K562 (cell line): ENCODE measurements at regions not wholly inside any gene's neighbourhood (a gene's known extent, or its start where the extent isn't known, plus 50 kb on each side); places are given as distances from the start of the nearest gene placed in this dataset.

Experiments
- ATAC-seq: fragments of 200-7000 bp; cut with Tn5 transposase; 3 replicates; pipeline ENCODE4 v1.9.1; 2020; ENCODE audit warnings: moderate library complexity
- BruUV-seq: library from RNA; stranded (reverse); fragments of 400-500 nt; replicated peaks from 2 replicates; lab custom pipeline; 2021; lab: Mats Ljungman, UMichigan
- CTCF ChIA-PET: fragments of 300-600 bp; formaldehyde crosslinking; extraction: SDS; loops from one replicate; lab custom pipeline; 2021; ENCODE audit warnings: low intra/inter-chr PET ratio; lab: Yijun Ruan, JAX
- POLR2A ChIA-PET: fragments of 300-600, 350-650 bp; sonication (Branson Sonifier 250); formaldehyde crosslinking; extraction: SDS; loops from one replicate; lab custom pipeline; 2021; ENCODE audit warnings: antibody characterized with exemption, inconsistent platforms; lab: Yijun Ruan, JAX
- DNase-seq, 4 experiments: peaks; one replicate each; pipeline versions ENCODE4 v3.0.0 to v3.0.0-alpha.2; 2011 to 2018; ENCODE audit warnings: low spot score in 3 of 4, mixed read lengths in 3 of 4; ENCODE audit errors: extremely low read depth in 1 of 4
- FAIRE-seq: peaks from 2 replicates; lab custom pipeline; 2011; peaks lifted over from hg19 to GRCh38; lab: Jason Lieb, UNC
- H2AFZ ChIP-seq: 2 replicates; pipeline ENCODE4 v1.6.0; 2011; ENCODE audit warnings: low read depth, low read length, control low read depth, inconsistent platforms
- H3K27ac ChIP-seq: fragments of 200-600 bp; 3 replicates; pipeline ENCODE4 v1.8.0; 2011; ENCODE audit warnings: low read depth, mild to moderate bottlenecking, control low read depth, inconsistent platforms, low read length, moderate library complexity, mixed read lengths; ENCODE audit errors: extremely low read depth
- H3K27me3 ChIP-seq, 2 experiments: fragments of 300-600 bp in 1 of 2; 2 replicates in 1 of 2; 3 replicates in 1 of 2; pipeline versions ENCODE4 v1.6.0 to v1.8.0; 2011; ENCODE audit warnings: inconsistent platforms in 2 of 2, low read length in 2 of 2, mild to moderate bottlenecking in 1 of 2, mixed read lengths in 1 of 2, moderate library complexity in 1 of 2; ENCODE audit not compliant: control insufficient read depth in 2 of 2, insufficient read depth in 2 of 2
- H3K36me3 ChIP-seq: fragments of 300-600 bp; 3 replicates; pipeline ENCODE4 v1.8.0; 2011; ENCODE audit warnings: mild to moderate bottlenecking, low read length, inconsistent platforms; ENCODE audit not compliant: control insufficient read depth, insufficient read depth
- H3K4me1 ChIP-seq, 2 experiments: fragments of 200-600 bp in 1 of 2; replicated peaks in 1 of 2; 2 replicates in 1 of 2; 3 replicates in 1 of 2; pipeline versions ENCODE4 v1.5.1 to v1.8.0; 2011; ENCODE audit warnings: inconsistent platforms in 2 of 2, low read length in 2 of 2, mild to moderate bottlenecking in 1 of 2, mixed read lengths in 1 of 2, moderate library complexity in 1 of 2; ENCODE audit not compliant: control insufficient read depth in 2 of 2, insufficient read depth in 2 of 2
- H3K4me2 ChIP-seq: 2 replicates; pipeline ENCODE4 v1.6.1; 2011; ENCODE audit warnings: low read length, control low read depth, inconsistent platforms, mixed read lengths; ENCODE audit not compliant: insufficient read depth
- H3K4me3 ChIP-seq: fragments of 200-600 bp; sonication (generic), shearing (Covaris generic); 2 replicates; pipeline ENCODE4 v1.5.1; 2016; ENCODE audit warnings: control low read depth, inconsistent platforms
- H3K79me2 ChIP-seq: fragments of 200-600 bp; 3 replicates; pipeline ENCODE4 v1.8.0; 2011; ENCODE audit warnings: low read length, inconsistent platforms; ENCODE audit not compliant: control insufficient read depth, insufficient read depth
- H3K9ac ChIP-seq, 2 experiments: 2 replicates each; pipeline versions ENCODE4 v1.6.0 to v1.6.1; 2011; ENCODE audit warnings: low read depth in 2 of 2, low read length in 2 of 2, control low read depth in 1 of 2, inconsistent platforms in 1 of 2, mild to moderate bottlenecking in 1 of 2, mixed read lengths in 1 of 2; ENCODE audit not compliant: insufficient read depth in 1 of 2
- H3K9me1 ChIP-seq: one replicate; pipeline ENCODE4 v1.6.0; 2011; ENCODE audit warnings: inconsistent platforms, mild to moderate bottlenecking, low read length, moderate library complexity; ENCODE audit not compliant: control insufficient read depth, insufficient read depth
- H3K9me3 ChIP-seq: replicated peaks from 2 replicates; pipeline ENCODE4 v1.5.1; 2011; ENCODE audit warnings: low read depth, low read length, inconsistent platforms; ENCODE audit not compliant: control insufficient read depth, insufficient read depth
- H4K20me1 ChIP-seq: replicated peaks from 2 replicates; pipeline ENCODE4 v1.6.1; 2011; ENCODE audit warnings: low read length, inconsistent platforms, mixed read lengths; ENCODE audit not compliant: control insufficient read depth, insufficient read depth
- NFIC ChIP-seq: fragments of 450-650 bp; IDR thresholded peaks from 2 replicates; pipeline ENCODE4 v1.6.1; 2017; ENCODE audit warnings: mild to moderate bottlenecking, inconsistent platforms
- ZNF407 ChIP-seq: fragments of 450-650 bp; IDR thresholded peaks from 2 replicates; pipeline ENCODE4 v1.6.1; 2016; ENCODE audit warnings: low read depth
- WGBS: fragments of 100-300 bp; shearing (Covaris generic); methylation state at CpG from one replicate; pipeline ENCODE4 v1.1.6; 2016; ENCODE audit warnings: low coverage, mixed read lengths; ENCODE audit not compliant: insufficient coverage; ENCODE audit errors: missing lambda C conversion rate; 5-methylcytosine and 5-hydroxymethylcytosine counted together
- in situ Hi-C: fragments of 300-500 bp; cut with MboI; formaldehyde crosslinking; loops from 4 replicates; pipeline ENCODE4 v1.15.0; 2018; ENCODE audit warnings: inconsistent platforms, mixed read lengths
- intact Hi-C: fragments of 100-400 bp; cut with micrococcal nuclease; formaldehyde crosslinking; loops from 2 replicates; pipeline ENCODE4 v1.14.2; 2022

GRCh38 chr5:164203581-164204225, 698.3 kb downstream of the MAT2B start:
- POLR2A ChIA-PET, result no interaction called here
- Histone ChIP-seq H3K27ac (no peak overlapping the region), H3K4me2 (no peak overlapping the region), H3K27me3 (no peaks in the 10 kb centered on the region), H3K36me3 (no peaks in the 10 kb centered on the region), H3K9ac (no peak overlapping the region), H3K4me3 (no peak overlapping the region), H3K9me1 (no peaks in the 10 kb centered on the region), H4K20me1 (no peaks in the 10 kb centered on the region), H3K79me2 (no peaks in the 10 kb centered on the region), H3K4me1 (no peaks in the 10 kb centered on the region), H2AFZ (no peak overlapping the region), H3K9me3 (no peaks in the 10 kb centered on the region)
- BruUV-seq, result no TSS peak
- ATAC-seq (no peak), DNase-seq (no peak), FAIRE-seq (no peak)
- intact Hi-C loops, result no loop called here
- CTCF ChIA-PET, result no interaction called here
- no peak for TF ChIP-seq NFIC
- TF ChIP-seq ZNF407, result no peak
- 18% methylated on average over 4 of the region's 4 CpGs for WGBS
- in situ Hi-C loops, result no loop called here
